HepG2 (cell line): ENCODE measurements at regions not wholly inside any gene's neighbourhood (a gene's known extent, or its start where the extent isn't known, plus 50 kb on each side); places are given as distances from the start of the nearest gene placed in this dataset.

Experiments used
- ATAC-seq: fragments of 200-7000 bp; cut with Tn5 transposase; 3 replicates; pipeline ENCODE4 v1.9.1; 2020; ENCODE audit warnings: mild to moderate bottlenecking, moderate library complexity
- BruUV-seq: library from RNA; stranded (reverse); fragments of 400-500 nt; replicated peaks from 2 replicates; lab custom pipeline; 2021; lab: Mats Ljungman, UMichigan
- CTCF ChIA-PET: fragments of 300-600 bp; formaldehyde crosslinking; extraction: SDS; loops from one replicate; lab custom pipeline; 2021; ENCODE audit warnings: low total read pairs, inconsistent platforms, low intra/inter-chr PET ratio; lab: Yijun Ruan, JAX
- POLR2A ChIA-PET: fragments of 350-600 bp; sonication (Branson Sonifier 250); formaldehyde crosslinking; loops from one replicate; lab custom pipeline; 2020; ENCODE audit warnings: antibody characterized with exemption, inconsistent platforms; lab: Yijun Ruan, JAX
- DNase-seq: peaks from one replicate; pipeline ENCODE4 v3.0.0-alpha.2; 2015; ENCODE audit warnings: low spot score
- FAIRE-seq: peaks from 3 replicates; lab custom pipeline; 2011; peaks lifted over from hg19 to GRCh38; lab: Jason Lieb, UNC
- H2AFZ ChIP-seq: one replicate; pipeline ENCODE4 v1.6.1; 2011; ENCODE audit warnings: low read length, inconsistent platforms
- H3K27ac ChIP-seq: fragments of 300-600 bp; 3 replicates; pipeline ENCODE4 v1.8.0; 2011; ENCODE audit warnings: mixed run types, mild to moderate bottlenecking, mixed read lengths, low read length, inconsistent platforms; ENCODE audit not compliant: insufficient read depth; ENCODE audit errors: extremely low read length
- H3K27me3 ChIP-seq, 2 experiments: fragments of 200-600 bp in 1 of 2; 2 replicates in 1 of 2; 3 replicates in 1 of 2; pipeline versions ENCODE4 v1.6.0 to v1.8.0; 2011; ENCODE audit warnings: low read length in 2 of 2, mild to moderate bottlenecking in 2 of 2, moderate library complexity in 2 of 2, inconsistent platforms in 1 of 2; ENCODE audit not compliant: insufficient read depth in 2 of 2, control insufficient read depth in 1 of 2
- H3K36me3 ChIP-seq, 2 experiments: fragments of 200-600 bp in 1 of 2; replicated peaks in 1 of 2; 2 replicates in 1 of 2; 3 replicates in 1 of 2; pipeline versions ENCODE4 v1.5.1 to v1.8.0; 2011; ENCODE audit warnings: low read length in 2 of 2, inconsistent platforms in 1 of 2; ENCODE audit not compliant: insufficient read depth in 2 of 2, control insufficient read depth in 1 of 2
- H3K4me1 ChIP-seq: 2 replicates; pipeline ENCODE4 v1.5.1; 2012; ENCODE audit warnings: low read length, inconsistent platforms; ENCODE audit not compliant: insufficient read depth
- H3K4me2 ChIP-seq: 2 replicates; pipeline ENCODE4 v1.6.0; 2011; ENCODE audit warnings: low read depth, low read length, inconsistent platforms
- H3K4me3 ChIP-seq, 3 experiments: fragments of 200-600 bp in 1 of 3; sonication (generic), shearing (Covaris generic) in 1 of 3; replicated peaks in 1 of 3; 2 replicates each; pipeline ENCODE4 v1.5.1; 2011 to 2016; ENCODE audit warnings: low read length in 3 of 3, inconsistent platforms in 2 of 3, low read depth in 2 of 3, mild to moderate bottlenecking in 2 of 3, control low read depth in 1 of 3, mixed read lengths in 1 of 3; ENCODE audit not compliant: insufficient read depth in 1 of 3
- H3K79me2 ChIP-seq: one replicate; pipeline ENCODE4 v1.6.1; 2011; ENCODE audit warnings: low read length, inconsistent platforms; ENCODE audit not compliant: insufficient read depth
- H3K9ac ChIP-seq: 2 replicates; pipeline ENCODE4 v1.6.0; 2011; ENCODE audit warnings: mild to moderate bottlenecking, low read depth, low read length, inconsistent platforms; ENCODE audit not compliant: insufficient read depth
- H3K9me3 ChIP-seq: 2 replicates; pipeline ENCODE4 v1.5.1; 2012; ENCODE audit warnings: mild to moderate bottlenecking, low read length
- H4K20me1 ChIP-seq: 2 replicates; pipeline ENCODE4 v1.6.0; 2011; ENCODE audit warnings: inconsistent platforms, mild to moderate bottlenecking, low read length, moderate library complexity; ENCODE audit not compliant: insufficient read depth
- CEBPZ ChIP-seq: IDR thresholded peaks from 2 replicates; pipeline ENCODE4 v1.6.1; 2012; ENCODE audit warnings: low read length, improper control_type of control experiment
- RARG ChIP-seq: sonication (generic); formaldehyde crosslinking; IDR thresholded peaks from 2 replicates; pipeline ENCODE4 v1.4.0; 2020; ENCODE audit warnings: low read depth, mild to moderate bottlenecking, missing genetic modification reagents
- RFX3 ChIP-seq: IDR thresholded peaks from 2 replicates; pipeline ENCODE4 v1.6.1; 2016; ENCODE audit warnings: missing biosample characterization, missing genetic modification reagents
- RNF219 ChIP-seq: sonication (generic); formaldehyde crosslinking; IDR thresholded peaks from 2 replicates; pipeline ENCODE4 v1.5.0; 2020; ENCODE audit warnings: mild to moderate bottlenecking, missing genetic modification reagents
- TEF ChIP-seq: sonication (generic); formaldehyde crosslinking; IDR thresholded peaks from 2 replicates; pipeline ENCODE4 v1.5.0; 2020; ENCODE audit warnings: missing genetic modification reagents
- ZBTB26 ChIP-seq: IDR thresholded peaks from 2 replicates; pipeline ENCODE4 v1.6.1; 2016; ENCODE audit warnings: missing compliant biosample characterization, missing genetic modification reagents, borderline replicate concordance
- ZBTB40 ChIP-seq, 2 experiments: fragments of 450-650 bp in 1 of 2; sonication (generic) in 1 of 2; formaldehyde crosslinking in 1 of 2; IDR thresholded peaks; 2 replicates each; pipeline versions ENCODE4 v1.6.1 to v1.8.0; 2016 to 2022; ENCODE audit warnings: antibody characterized with exemption in 1 of 2, mild to moderate bottlenecking in 1 of 2, missing genetic modification reagents in 1 of 2
- in situ Hi-C: cut with HindIII; loops from 2 replicates; pipeline ENCODE4 v1.10.0; 2017; ENCODE audit warnings: low pct_unique_long_range_greater_than_20kb; ENCODE audit not compliant: extremely low pct_ligation_motif_present
- intact Hi-C: fragments of 100-400 bp; cut with micrococcal nuclease; formaldehyde crosslinking; loops from one replicate; pipeline ENCODE4 v1.10.0; 2022; ENCODE audit not compliant: unreplicated experiment

- H4K20me1 ChIP-seq = no peaks in the 10 kb centered on the region
- H3K27ac ChIP-seq = no peak overlapping the region
- H3K9me3 ChIP-seq = no peaks in the 10 kb centered on the region
- in situ Hi-C loops (no loop called here), intact Hi-C loops (no loop called here)
- H2AFZ ChIP-seq = no peak overlapping the region
- no peak overlapping the region for H3K4me3 ChIP-seq
- ATAC-seq (no peak), FAIRE-seq (no peak), DNase-seq (no peak)
- BruUV-seq = no TSS peak
- no peaks in the 10 kb centered on the region for H3K36me3 ChIP-seq
- ChIA-PET CTCF (no interaction called here), POLR2A (no interaction called here)
- no peaks in the 10 kb centered on the region for H3K4me1 ChIP-seq
- H3K27me3 ChIP-seq = no peaks in the 10 kb centered on the region
- no peaks in the 10 kb centered on the region for H3K79me2 ChIP-seq
- no peak overlapping the region for H3K9ac ChIP-seq
- H3K4me2 ChIP-seq = no peak overlapping the region
- TF ChIP-seq ZBTB26 = no peak
- no peak for TF ChIP-seq ZBTB40 (IDR thresholded peaks at IDR 0.05)
- no peak for TF ChIP-seq ZBTB40 (CRISPR knock-in tag; IDR thresholded peaks at IDR 0.05)
- TF ChIP-seq RARG (CRISPR knock-in tag) = no peak
- TF ChIP-seq RNF219 (CRISPR knock-in tag) = no peak
- no peak for TF ChIP-seq TEF (CRISPR knock-in tag)
- TF ChIP-seq CEBPZ = no peak
- no peak for TF ChIP-seq RFX3 (CRISPR knock-in tag)
These were observed 220.6 kb downstream of the FBXO8 start for GRCh38 chr4:174062831-174063230.
